CD4-positive, alpha-beta T cell treated with Interleukin-4 for 1 hour (primary cell): ENCODE measurements at regions not wholly inside any gene's neighbourhood (a gene's known extent, or its start where the extent isn't known, plus 50 kb on each side); places are given as distances from the start of the nearest gene placed in this dataset.

Experiments
- DNase-seq, 2 donors: peaks; one replicate each; pipeline ENCODE4 v3.0.0-alpha.2; 2020 to 2022

- DNase-seq: no peak
Measured at GRCh38 chr3:106728315-106729098, 648.7 kb upstream of the CCDC54 start.

- no peak for DNase-seq
Measured at GRCh38 chr3:106729481-106729880, 647.8 kb upstream of the CCDC54 start.

- no peak for DNase-seq
Measured at GRCh38 chr3:106731230-106731629, 646.0 kb upstream of the CCDC54 start.

GRCh38 chr3:106734712-106735111, 642.5 kb upstream of the CCDC54 start:
- DNase-seq: no peak

GRCh38 chr3:106737265-106737664, 640.0 kb upstream of the CCDC54 start:
- DNase-seq: no peak

GRCh38 chr3:106740116-106740515, 637.1 kb upstream of the CCDC54 start:
- DNase-seq: no peak

GRCh38 chr3:106745344-106746168, 631.7 kb upstream of the CCDC54 start:
- DNase-seq: no peak

GRCh38 chr3:106746286-106746685, 631.0 kb upstream of the CCDC54 start:
- no peak for DNase-seq

- no peak for DNase-seq
Measured at GRCh38 chr3:106748472-106749262, 628.6 kb upstream of the CCDC54 start.

- no peak for DNase-seq
Measured at GRCh38 chr3:106750092-106750491, 627.1 kb upstream of the CCDC54 start.

- no peak for DNase-seq
Measured at GRCh38 chr3:106755336-106755735, 621.9 kb upstream of the CCDC54 start.

- no peak for DNase-seq
Measured at GRCh38 chr3:106756901-106757300, 620.3 kb upstream of the CCDC54 start.

- no peak for DNase-seq
Measured at GRCh38 chr3:106758459-106758858, 618.8 kb upstream of the CCDC54 start.

- no peak for DNase-seq
Measured at GRCh38 chr3:106759731-106760130, 617.5 kb upstream of the CCDC54 start.

- no peak for DNase-seq
Measured at GRCh38 chr3:106765342-106765741, 611.9 kb upstream of the CCDC54 start.

- DNase-seq: no peak
Measured at GRCh38 chr3:106768941-106769480, 608.2 kb upstream of the CCDC54 start.

GRCh38 chr3:106773795-106774194, 603.4 kb upstream of the CCDC54 start:
- DNase-seq: no peak

- DNase-seq: no peak
Measured at GRCh38 chr3:106783231-106783630, 594.0 kb upstream of the CCDC54 start.

- DNase-seq: no peak
Measured at GRCh38 chr3:106789276-106789675, 588.0 kb upstream of the CCDC54 start.

- DNase-seq: no peak
Measured at GRCh38 chr3:106792716-106793115, 584.5 kb upstream of the CCDC54 start.

GRCh38 chr3:106794442-106794841, 582.8 kb upstream of the CCDC54 start:
- no peak for DNase-seq

- DNase-seq: no peak
Measured at GRCh38 chr3:106795553-106795952, 581.7 kb upstream of the CCDC54 start.

GRCh38 chr3:106797461-106797860, 579.8 kb upstream of the CCDC54 start:
- DNase-seq: no peak
